ENCODE measurements at regions not wholly inside any gene's neighbourhood (a gene's known extent, or its start where the extent isn't known, plus 50 kb on each side); places are given as distances from the start of the nearest gene placed in this dataset.

DNA sequence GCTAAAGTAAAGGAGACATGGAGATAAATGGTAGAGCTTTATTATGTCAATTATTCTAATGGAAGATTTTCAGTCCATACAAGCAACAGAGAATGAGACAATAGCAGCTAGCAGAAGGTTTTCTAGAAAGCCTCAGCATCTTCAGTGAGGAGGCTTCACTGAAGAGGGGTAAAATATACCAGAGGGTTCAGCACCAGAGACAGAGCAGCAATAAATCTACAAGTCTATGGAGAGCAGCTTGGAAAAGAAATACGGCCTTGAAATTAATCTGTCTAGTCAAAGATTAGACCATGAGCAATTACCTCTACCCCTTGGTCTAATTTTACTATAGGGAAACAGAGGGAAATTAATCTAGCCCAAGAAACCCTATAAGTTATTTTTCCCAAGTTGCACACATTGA, 185.7 kb upstream of the CRIM1 start:
- Histone ChIP-seq H3K27ac (ENCODE audit: control insufficient read depth, insufficient read depth) (no peak overlapping the region), H3K9me3 (replicated peaks; ENCODE audit: control insufficient read depth, insufficient read depth, low read length) (no peaks in the 10 kb centered on the region), H4K20me1 (ENCODE audit: control insufficient read depth, insufficient read depth) (no peaks in the 10 kb centered on the region), H3K4me3 (no peak overlapping the region), H2AFZ (ENCODE audit: control insufficient read depth, low read depth, low read length) (no peak overlapping the region), H3K36me3 (ENCODE audit: control insufficient read depth in 2 of 2, insufficient read depth in 2 of 2, low read length in 1 of 2) (no peaks in the 10 kb centered on the region), H3K27me3 (replicated peaks in 1 of 2; ENCODE audit: control insufficient read depth in 2 of 2, insufficient read depth in 2 of 2, low read length in 1 of 2) (no peaks in the 10 kb centered on the region), H3K79me2 (ENCODE audit: control insufficient read depth, insufficient read depth, low read length) (no peaks in the 10 kb centered on the region), H3K4me1 (ENCODE audit: control insufficient read depth, insufficient read depth, low read length) (no peaks in the 10 kb centered on the region), H3K9ac (ENCODE audit: control insufficient read depth, insufficient read depth, low read length) (no peak overlapping the region), H3K4me2 (ENCODE audit: control insufficient read depth, insufficient read depth) (no peak overlapping the region)
- FAIRE-seq (no peak), ATAC-seq (no peak), DNase-seq (ENCODE audit: low read depth, low spot score) (no peak)
- TF ChIP-seq CBX3 (IDR thresholded peaks at IDR 0.05; ENCODE audit: borderline replicate concordance, low read depth), result no peak
- TF ChIP-seq TCF3 (IDR thresholded peaks at IDR 0.05; ENCODE audit: borderline replicate concordance, insufficient read depth, low read depth, low read length), result no peak
- TF ChIP-seq, protein P1, sequence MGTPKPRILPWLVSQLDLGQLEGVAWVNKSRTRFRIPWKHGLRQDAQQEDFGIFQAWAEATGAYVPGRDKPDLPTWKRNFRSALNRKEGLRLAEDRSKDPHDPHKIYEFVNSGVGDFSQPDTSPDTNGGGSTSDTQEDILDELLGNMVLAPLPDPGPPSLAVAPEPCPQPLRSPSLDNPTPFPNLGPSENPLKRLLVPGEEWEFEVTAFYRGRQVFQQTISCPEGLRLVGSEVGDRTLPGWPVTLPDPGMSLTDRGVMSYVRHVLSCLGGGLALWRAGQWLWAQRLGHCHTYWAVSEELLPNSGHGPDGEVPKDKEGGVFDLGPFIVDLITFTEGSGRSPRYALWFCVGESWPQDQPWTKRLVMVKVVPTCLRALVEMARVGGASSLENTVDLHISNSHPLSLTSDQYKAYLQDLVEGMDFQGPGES (IDR thresholded peaks at IDR 0.05), result no peak
- no peak for TF ChIP-seq ZZZ3 (IDR thresholded peaks at IDR 0.05; ENCODE audit: control insufficient read depth, insufficient read length, low read depth)
- no peak for TF ChIP-seq NFYB (IDR thresholded peaks at IDR 0.05; ENCODE audit: insufficient read depth, low read depth, low read length)
- TF ChIP-seq EZH2 (IDR thresholded peaks at IDR 0.05; ENCODE audit: borderline replicate concordance, control insufficient read depth, low read depth, low read length), result no peak
- no peak for TF ChIP-seq BMI1 (IDR thresholded peaks at IDR 0.05; ENCODE audit: borderline replicate concordance)
- no peak for TF ChIP-seq POLR2A (IDR thresholded peaks at IDR 0.05; ENCODE audit: low read depth, low read length)
- TF ChIP-seq ZNF384 (IDR thresholded peaks at IDR 0.05; ENCODE audit: borderline replicate concordance, low read depth, low read length), result no peak
- no peak for TF ChIP-seq ETV6 (conservative IDR thresholded peaks at IDR 0.05 in 1 of 2, IDR thresholded peaks at IDR 0.05 in 1 of 2; ENCODE audit: borderline replicate concordance in 1 of 2, low read depth in 1 of 2)
- no peak for TF ChIP-seq MYC (IDR thresholded peaks at IDR 0.05; ENCODE audit: insufficient read depth, insufficient read length, insufficient replicate concordance, low read length, severe bottlenecking)
- TF ChIP-seq, protein P2, sequence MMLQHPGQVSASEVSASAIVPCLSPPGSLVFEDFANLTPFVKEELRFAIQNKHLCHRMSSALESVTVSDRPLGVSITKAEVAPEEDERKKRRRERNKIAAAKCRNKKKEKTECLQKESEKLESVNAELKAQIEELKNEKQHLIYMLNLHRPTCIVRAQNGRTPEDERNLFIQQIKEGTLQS (IDR thresholded peaks at IDR 0.05; ENCODE audit: borderline replicate concordance, extremely low read depth, low read depth, low read length), result no peak
- no peak for TF ChIP-seq ATF7 (IDR thresholded peaks at IDR 0.05; ENCODE audit: low read depth)
- TF ChIP-seq, protein P3, sequence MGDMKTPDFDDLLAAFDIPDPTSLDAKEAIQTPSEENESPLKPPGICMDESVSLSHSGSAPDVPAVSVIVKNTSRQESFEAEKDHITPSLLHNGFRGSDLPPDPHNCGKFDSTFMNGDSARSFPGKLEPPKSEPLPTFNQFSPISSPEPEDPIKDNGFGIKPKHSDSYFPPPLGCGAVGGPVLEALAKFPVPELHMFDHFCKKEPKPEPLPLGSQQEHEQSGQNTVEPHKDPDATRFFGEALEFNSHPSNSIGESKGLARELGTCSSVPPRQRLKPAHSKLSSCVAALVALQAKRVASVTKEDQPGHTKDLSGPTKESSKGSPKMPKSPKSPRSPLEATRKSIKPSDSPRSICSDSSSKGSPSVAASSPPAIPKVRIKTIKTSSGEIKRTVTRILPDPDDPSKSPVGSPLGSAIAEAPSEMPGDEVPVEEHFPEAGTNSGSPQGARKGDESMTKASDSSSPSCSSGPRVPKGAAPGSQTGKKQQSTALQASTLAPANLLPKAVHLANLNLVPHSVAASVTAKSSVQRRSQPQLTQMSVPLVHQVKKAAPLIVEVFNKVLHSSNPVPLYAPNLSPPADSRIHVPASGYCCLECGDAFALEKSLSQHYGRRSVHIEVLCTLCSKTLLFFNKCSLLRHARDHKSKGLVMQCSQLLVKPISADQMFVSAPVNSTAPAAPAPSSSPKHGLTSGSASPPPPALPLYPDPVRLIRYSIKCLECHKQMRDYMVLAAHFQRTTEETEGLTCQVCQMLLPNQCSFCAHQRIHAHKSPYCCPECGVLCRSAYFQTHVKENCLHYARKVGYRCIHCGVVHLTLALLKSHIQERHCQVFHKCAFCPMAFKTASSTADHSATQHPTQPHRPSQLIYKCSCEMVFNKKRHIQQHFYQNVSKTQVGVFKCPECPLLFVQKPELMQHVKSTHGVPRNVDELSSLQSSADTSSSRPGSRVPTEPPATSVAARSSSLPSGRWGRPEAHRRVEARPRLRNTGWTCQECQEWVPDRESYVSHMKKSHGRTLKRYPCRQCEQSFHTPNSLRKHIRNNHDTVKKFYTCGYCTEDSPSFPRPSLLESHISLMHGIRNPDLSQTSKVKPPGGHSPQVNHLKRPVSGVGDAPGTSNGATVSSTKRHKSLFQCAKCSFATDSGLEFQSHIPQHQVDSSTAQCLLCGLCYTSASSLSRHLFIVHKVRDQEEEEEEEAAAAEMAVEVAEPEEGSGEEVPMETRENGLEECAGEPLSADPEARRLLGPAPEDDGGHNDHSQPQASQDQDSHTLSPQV (IDR thresholded peaks at IDR 0.05), result no peak
- TF ChIP-seq CREM (IDR thresholded peaks at IDR 0.05; ENCODE audit: low read depth), result no peak
- SMC1A ChIA-PET (ENCODE audit: uncharacterized antibody, unreplicated experiment), result interaction anchor here (1.0 kb wide), 1 partner anchor 260 kb away, joined by 3 read pairs; no protein-coding TSS in a partner anchor
- 81% methylated on average over 1 of the region's 1 CpG for WGBS (ENCODE audit: insufficient coverage, insufficient replicate concordance, low lambda C conversion rate, missing lambda C conversion rate)
- CTCF ChIA-PET, result interaction anchor here (1.4 kb wide), 1 partner anchor 22 kb away, joined by 3 read pairs; no protein-coding TSS in a partner anchor
- in situ Hi-C loops (cut with MboI) (no loop called here), intact Hi-C loops (cut with micrococcal nuclease; ENCODE audit: unreplicated experiment) (no loop called here)
- POLR2A ChIA-PET, result no interaction called here
- no TSS peak for BruUV-seq (replicated peaks)
- RAD21 ChIA-PET (ENCODE audit: unreplicated experiment), result no interaction called here

Measured in GM12878 (cell line).